Transverse colon (tissue), 4 donors: ENCODE measurements at regions not wholly inside any gene's neighbourhood (a gene's known extent, or its start where the extent isn't known, plus 50 kb on each side); places are given as distances from the start of the nearest gene placed in this dataset.

Experiments
- DNase-seq: peaks from one replicate; pipeline ENCODE4 v3.0.0-alpha.2; 2019
- H3K27ac ChIP-seq, 4 donors: fragments of 200-600 bp; sonication (generic); 2 replicates each; pipeline ENCODE4 v1.5.1; 2016 to 2018; ENCODE audit warnings: inconsistent platforms in 4 of 4
- H3K27me3 ChIP-seq: fragments of 200-600 bp; sonication (generic); 2 replicates; pipeline ENCODE4 v1.5.1; 2017; ENCODE audit warnings: inconsistent platforms
- H3K36me3 ChIP-seq, 4 donors: fragments of 200-600 bp; sonication (generic); 2 replicates each; pipeline ENCODE4 v1.5.1; 2017 to 2019; ENCODE audit warnings: inconsistent platforms in 4 of 4
- H3K4me1 ChIP-seq, 4 donors: fragments of 200-600 bp; sonication (generic); 2 replicates each; pipeline ENCODE4 v1.5.1; 2017 to 2020; ENCODE audit warnings: inconsistent platforms in 4 of 4
- H3K4me3 ChIP-seq, 4 donors: fragments of 200-600 bp; sonication (generic); 1 replicate in 1 of 4; 2 replicates in 3 of 4; pipeline versions ENCODE4 v1.5.1 to v1.6.1; 2017 to 2019; ENCODE audit warnings: inconsistent platforms in 4 of 4
- H3K9me3 ChIP-seq, 2 donors: fragments of 200-600 bp; sonication (generic); 2 replicates each; pipeline ENCODE4 v1.5.1; 2017 to 2019; ENCODE audit warnings: inconsistent platforms in 2 of 2
- CTCF ChIP-seq, 5 experiments: fragments of 200-600 bp in 3 of 5; fragments of 450-650 bp in 2 of 5; sonication (generic) in 3 of 5; IDR thresholded peaks; 1 replicate in 2 of 5; 2 replicates in 3 of 5; pipeline ENCODE4 v1.5.1; 2016 to 2017; ENCODE audit warnings: antibody characterized with exemption in 5 of 5, inconsistent platforms in 3 of 5, mild to moderate bottlenecking in 2 of 5, moderate library complexity in 1 of 5
- EP300 ChIP-seq: sonication (generic); formaldehyde crosslinking; IDR thresholded peaks from one replicate; pipeline ENCODE4 v1.6.1; 2017; ENCODE audit warnings: antibody characterized with exemption, low read depth
- POLR2A ChIP-seq: fragments of 450-650 bp; IDR thresholded peaks from one replicate; pipeline ENCODE4 v1.6.1; 2016; ENCODE audit warnings: antibody characterized with exemption, mild to moderate bottlenecking, moderate library complexity
- POLR2AphosphoS5 ChIP-seq, 3 donors: sonication (generic); formaldehyde crosslinking; IDR thresholded peaks; one replicate each; pipeline ENCODE4 v1.6.1; 2016; ENCODE audit warnings: antibody characterized with exemption in 3 of 3
- WGBS, 2 donors: methylation state at CpG; one replicate each; pipeline ENCODE4 v1.1.5; 2018; ENCODE audit warnings: low coverage in 1 of 2; 5-methylcytosine and 5-hydroxymethylcytosine counted together
- in situ Hi-C, 4 donors: fragments of 200-750 bp; cut with MboI; loops; one replicate each; pipeline versions ENCODE4 v1.15.0 to v1.15.1; 2017; ENCODE audit warnings: low sequenced_read_pairs in 3 of 4, low pct_ligation_motif_present in 1 of 4, low pct_unique_long_range_greater_than_20kb in 1 of 4
- intact Hi-C: fragments of 100-400 bp; cut with DNase I; formaldehyde crosslinking; loops from one replicate; pipeline ENCODE4 v1.15.1; 2023; ENCODE audit warnings: low total_unique reads

- Histone ChIP-seq H3K27ac (no peak overlapping the region), H3K4me3 (no peak overlapping the region), H3K9me3 (no peaks in the 10 kb centered on the region), H3K4me1 (no peaks in the 10 kb centered on the region), H3K36me3 (no peaks in the 10 kb centered on the region), H3K27me3 (no peaks in the 10 kb centered on the region)
- TF ChIP-seq CTCF (IDR thresholded peaks at IDR 0.05), result no peak
- no peak for TF ChIP-seq POLR2A
- no peak for TF ChIP-seq POLR2AphosphoS5 (IDR thresholded peaks at IDR 0.05)
- TF ChIP-seq EP300, result no peak
- intact Hi-C loops (no loop called here), in situ Hi-C loops (no loop called here)
- no peak for DNase-seq
- WGBS, 2 donors, result 68 to 83% methylated on average over 2 to 11 of the region's 11 CpGs
Observed at GRCh38 chr13:106061781-106062180, 473.7 kb downstream of the EFNB2 start.

GRCh38 chr13:106056851-106057250, 478.6 kb downstream of the EFNB2 start:
- no peak overlapping the region for H3K4me3 ChIP-seq
- intact Hi-C loops, result no loop called here
- H3K27ac ChIP-seq, result no peak overlapping the region
- no peaks in the 10 kb centered on the region for H3K36me3 ChIP-seq
- no peak for DNase-seq
- H3K27me3 ChIP-seq, result no peaks in the 10 kb centered on the region
- H3K9me3 ChIP-seq, result no peaks in the 10 kb centered on the region
- in situ Hi-C loops, result no loop called here
- TF ChIP-seq CTCF (IDR thresholded peaks at IDR 0.05) (no peak), POLR2A (no peak), POLR2AphosphoS5 (IDR thresholded peaks at IDR 0.05) (no peak), EP300 (no peak)
- no peaks in the 10 kb centered on the region for H3K4me1 ChIP-seq
- WGBS, 2 donors, result 82 to 89% methylated on average over 2 of the region's 2 CpGs

GRCh38 chr13:106052200-106052767, 483.2 kb downstream of the EFNB2 start:
- WGBS, 2 donors, result 67 to 74% methylated on average over 2 to 8 of the region's 8 CpGs
- no peak for DNase-seq
- Histone ChIP-seq H3K4me1 (no peaks in the 10 kb centered on the region), H3K36me3 (no peaks in the 10 kb centered on the region), H3K27ac (no peak overlapping the region), H3K27me3 (no peaks in the 10 kb centered on the region), H3K4me3 (no peak overlapping the region), H3K9me3 (no peaks in the 10 kb centered on the region)
- TF ChIP-seq CTCF (IDR thresholded peaks at IDR 0.05) (no peak), EP300 (no peak), POLR2A (no peak), POLR2AphosphoS5 (IDR thresholded peaks at IDR 0.05) (no peak)
- in situ Hi-C loops (no loop called here), intact Hi-C loops (no loop called here)

GRCh38 chr13:106049171-106049570, 486.3 kb downstream of the EFNB2 start:
- in situ Hi-C loops, result no loop called here
- Histone ChIP-seq H3K4me3 (no peak overlapping the region), H3K27ac (no peak overlapping the region), H3K4me1 (no peaks in the 10 kb centered on the region), H3K27me3 (no peaks in the 10 kb centered on the region), H3K36me3 (no peaks in the 10 kb centered on the region), H3K9me3 (no peaks in the 10 kb centered on the region)
- intact Hi-C loops, result no loop called here
- 83 to 89% methylated on average over 1 to 5 of the region's 5 CpGs for WGBS, 2 donors
- TF ChIP-seq POLR2AphosphoS5 (IDR thresholded peaks at IDR 0.05) (no peak), CTCF (IDR thresholded peaks at IDR 0.05) (no peak), EP300 (no peak), POLR2A (no peak)
- no peak for DNase-seq
